Testis (tissue), 2 donors: ENCODE measurements at regions not wholly inside any gene's neighbourhood (a gene's known extent, or its start where the extent isn't known, plus 50 kb on each side); places are given as distances from the start of the nearest gene placed in this dataset.

Experiments used
- CTCF ChIP-seq, 3 experiments: fragments of 450-650 bp in 2 of 3; fragments of 200-600 bp in 1 of 3; sonication (generic) in 1 of 3; IDR thresholded peaks; one replicate each; pipeline ENCODE4 v1.5.1; 2016 to 2019; ENCODE audit warnings: antibody characterized with exemption in 3 of 3, mild to moderate bottlenecking in 2 of 3, moderate library complexity in 1 of 3
- POLR2A ChIP-seq: fragments of 450-650 bp; IDR thresholded peaks from one replicate; pipeline ENCODE4 v1.6.1; 2017; ENCODE audit warnings: antibody characterized with exemption, mild to moderate bottlenecking, moderate library complexity

DNA sequence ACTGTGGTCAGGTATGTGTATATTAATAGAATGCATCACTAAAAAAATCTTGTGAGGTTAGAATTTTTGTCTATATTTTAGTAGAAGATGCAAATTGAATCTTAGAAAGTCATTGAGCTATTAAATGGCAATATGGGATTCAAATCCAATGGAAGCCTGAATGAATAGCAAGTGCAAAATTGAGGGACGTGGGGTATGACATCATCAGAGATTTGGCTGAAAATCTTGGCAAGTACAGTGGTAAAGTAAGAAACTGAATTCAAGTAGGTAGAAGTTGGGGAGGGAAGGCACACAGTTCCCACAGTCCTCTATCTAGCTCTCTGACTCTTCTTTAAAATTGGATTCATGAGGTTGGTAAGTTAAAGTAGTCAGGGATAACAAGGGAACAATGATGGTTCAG, 97.4 kb upstream of the SSTR1 start:
- TF ChIP-seq CTCF (IDR thresholded peaks at IDR 0.05) (no peak), POLR2A (no peak)
